ENCODE measurements at regions not wholly inside any gene's neighbourhood (a gene's known extent, or its start where the extent isn't known, plus 50 kb on each side); places are given as distances from the start of the nearest gene placed in this dataset.

DNA sequence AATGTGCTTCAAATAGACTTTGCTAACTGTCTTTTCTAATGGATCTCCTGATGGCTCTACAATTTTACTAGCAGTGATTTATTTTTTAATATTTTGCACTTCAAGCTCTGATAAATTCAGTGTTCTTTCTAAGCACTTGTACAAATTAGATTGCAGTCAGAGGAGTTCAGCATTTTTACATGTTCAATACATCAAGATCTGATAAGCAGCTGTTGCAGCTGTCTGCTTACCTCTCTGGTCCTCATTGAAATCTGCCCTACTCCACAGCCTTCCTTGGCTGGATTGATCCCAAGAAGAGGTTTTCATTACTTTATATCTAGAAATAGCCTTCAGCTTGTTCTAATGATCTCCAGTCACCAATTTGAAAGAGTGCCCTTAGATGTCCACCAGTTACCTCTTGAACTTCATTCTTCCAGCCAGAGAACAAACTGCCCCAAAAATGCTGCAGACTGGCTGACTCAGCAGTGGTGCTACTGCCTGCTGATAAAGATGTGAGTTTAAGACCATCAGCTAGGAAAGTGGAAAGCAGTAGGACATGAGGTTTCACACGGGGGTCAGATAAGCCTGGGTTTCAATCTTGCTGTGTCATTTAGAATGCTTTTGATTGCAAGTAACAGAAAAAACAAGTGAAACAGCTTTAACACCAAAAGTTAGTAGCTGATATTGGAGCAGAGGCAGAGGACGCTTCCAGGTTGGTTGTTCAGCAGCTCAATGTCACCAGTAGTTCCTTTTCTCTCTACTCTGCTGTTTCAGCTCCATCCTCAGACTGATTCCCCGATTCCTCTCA is 350.9 kb upstream of the NPVF start:
- no peaks in the 10 kb centered on the region for H3K36me3 ChIP-seq
- intact Hi-C loops (cut with DNase I): no loop called here

GRCh38 chr7:25579778-25580075 is 351.4 kb upstream of the NPVF start:
- H3K27me3 ChIP-seq: no peaks in the 10 kb centered on the region
- WGBS, 2 donors: 90 to 91% methylated on average over 4 of the region's 4 CpGs
- no peak for TF ChIP-seq POLR2A (IDR thresholded peaks at IDR 0.05)
- TF ChIP-seq, protein P1, sequence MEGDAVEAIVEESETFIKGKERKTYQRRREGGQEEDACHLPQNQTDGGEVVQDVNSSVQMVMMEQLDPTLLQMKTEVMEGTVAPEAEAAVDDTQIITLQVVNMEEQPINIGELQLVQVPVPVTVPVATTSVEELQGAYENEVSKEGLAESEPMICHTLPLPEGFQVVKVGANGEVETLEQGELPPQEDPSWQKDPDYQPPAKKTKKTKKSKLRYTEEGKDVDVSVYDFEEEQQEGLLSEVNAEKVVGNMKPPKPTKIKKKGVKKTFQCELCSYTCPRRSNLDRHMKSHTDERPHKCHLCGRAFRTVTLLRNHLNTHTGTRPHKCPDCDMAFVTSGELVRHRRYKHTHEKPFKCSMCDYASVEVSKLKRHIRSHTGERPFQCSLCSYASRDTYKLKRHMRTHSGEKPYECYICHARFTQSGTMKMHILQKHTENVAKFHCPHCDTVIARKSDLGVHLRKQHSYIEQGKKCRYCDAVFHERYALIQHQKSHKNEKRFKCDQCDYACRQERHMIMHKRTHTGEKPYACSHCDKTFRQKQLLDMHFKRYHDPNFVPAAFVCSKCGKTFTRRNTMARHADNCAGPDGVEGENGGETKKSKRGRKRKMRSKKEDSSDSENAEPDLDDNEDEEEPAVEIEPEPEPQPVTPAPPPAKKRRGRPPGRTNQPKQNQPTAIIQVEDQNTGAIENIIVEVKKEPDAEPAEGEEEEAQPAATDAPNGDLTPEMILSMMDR (IDR thresholded peaks at IDR 0.05): no peak
- intact Hi-C loops (cut with DNase I): no loop called here
- no peak for DNase-seq
- H3K4me1 ChIP-seq: no peaks in the 10 kb centered on the region
- H3K4me3 ChIP-seq: no peak overlapping the region
- no peaks in the 10 kb centered on the region for H3K36me3 ChIP-seq
- H3K27ac ChIP-seq: no peak overlapping the region
- no peaks in the 10 kb centered on the region for H3K9me3 ChIP-seq

More for the DNA sequence above, 350.9 kb upstream of the NPVF start:
- 54 to 66% methylated on average over 3 of the region's 3 CpGs for WGBS, 2 donors
- Histone ChIP-seq H3K27me3 (no peaks in the 10 kb centered on the region), H3K9me3 (no peaks in the 10 kb centered on the region), H3K4me3 (no peak overlapping the region), H3K4me1 (no peaks in the 10 kb centered on the region), H3K27ac (no peak overlapping the region)
- TF ChIP-seq POLR2A (IDR thresholded peaks at IDR 0.05): no peak
- TF ChIP-seq, protein P1 (IDR thresholded peaks at IDR 0.05): no peak
- DNase-seq: no peak

DNA sequence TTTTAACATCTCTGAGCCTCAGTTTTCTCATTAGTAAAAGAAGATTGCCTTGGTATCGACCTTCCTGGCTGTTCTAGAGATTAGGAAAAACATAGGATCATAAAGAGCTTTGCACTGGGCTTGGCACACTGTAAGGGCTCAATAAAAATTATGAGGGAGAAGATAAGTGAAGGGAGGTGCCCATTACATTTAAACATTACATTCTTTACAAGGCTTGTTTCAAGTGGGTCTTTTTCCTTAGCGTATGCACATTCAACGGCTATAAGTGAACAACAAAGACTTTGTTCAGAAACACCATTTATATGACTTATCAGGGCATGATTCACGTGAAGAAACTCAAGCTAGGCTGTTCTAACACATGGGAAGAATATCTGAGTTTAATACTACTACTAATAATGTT is 351.9 kb upstream of the NPVF start:
- Histone ChIP-seq H3K27ac (no peak overlapping the region), H3K36me3 (no peaks in the 10 kb centered on the region), H3K4me1 (no peaks in the 10 kb centered on the region), H3K9me3 (no peaks in the 10 kb centered on the region), H3K27me3 (no peaks in the 10 kb centered on the region), H3K4me3 (no peak overlapping the region)
- 66 to 68% methylated on average over 4 of the region's 4 CpGs for WGBS, 2 donors
- TF ChIP-seq, protein P1 (IDR thresholded peaks at IDR 0.05): no peak
- TF ChIP-seq POLR2A (IDR thresholded peaks at IDR 0.05): no peak
- intact Hi-C loops (cut with DNase I): no loop called here
- no peak for DNase-seq

GRCh38 chr7:25583621-25584020 is 355.3 kb upstream of the NPVF start:
- Histone ChIP-seq H3K4me1 (no peaks in the 10 kb centered on the region), H3K4me3 (no peak overlapping the region), H3K27me3 (no peaks in the 10 kb centered on the region), H3K27ac (no peak overlapping the region), H3K9me3 (no peaks in the 10 kb centered on the region), H3K36me3 (no peaks in the 10 kb centered on the region)
- DNase-seq: no peak
- 60 to 67% methylated on average over 1 to 2 of the region's 2 CpGs for WGBS, 2 donors
- TF ChIP-seq, protein P1 (IDR thresholded peaks at IDR 0.05): no peak
- TF ChIP-seq POLR2A (IDR thresholded peaks at IDR 0.05): no peak
- intact Hi-C loops (cut with DNase I): no loop called here

DNA sequence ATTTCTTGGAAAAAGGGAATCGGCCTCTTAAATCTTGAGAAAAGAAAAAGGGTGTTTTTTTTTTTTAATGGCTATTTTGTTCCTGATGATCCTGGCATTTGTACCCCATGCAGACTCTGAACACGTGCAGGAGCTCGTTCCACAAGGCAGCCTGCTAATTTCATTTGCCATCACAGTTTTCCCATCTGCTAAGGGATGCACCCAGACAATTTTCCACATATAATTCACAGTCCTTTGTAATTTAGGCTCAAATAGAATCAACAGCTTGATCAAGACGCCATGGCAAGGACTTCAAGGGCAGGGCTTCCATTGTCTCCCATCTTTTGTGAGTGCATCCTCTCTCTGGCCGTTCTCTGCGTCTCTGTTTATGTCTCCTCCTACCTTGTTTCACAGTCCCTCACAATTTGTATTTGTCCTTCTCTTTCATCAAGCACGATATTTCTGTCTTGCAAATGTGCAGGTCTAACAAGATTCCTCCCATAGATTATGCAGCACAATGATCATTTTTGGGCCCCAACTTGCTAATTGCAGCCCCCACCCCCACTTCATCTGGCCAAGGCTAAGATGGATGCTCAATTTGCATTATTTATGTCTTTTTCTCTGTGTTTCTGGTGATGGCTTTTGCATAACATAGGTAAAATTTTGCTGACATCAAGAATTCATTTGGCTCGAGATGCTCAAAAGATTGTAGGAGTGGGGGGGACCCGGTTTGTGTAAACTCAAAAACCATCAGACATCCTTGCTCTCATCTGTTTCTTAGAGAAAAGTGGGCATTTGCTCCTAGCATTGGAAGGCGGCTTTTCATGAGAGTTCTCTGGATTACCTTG is 356.0 kb upstream of the NPVF start:
- TF ChIP-seq, protein P1 (IDR thresholded peaks at IDR 0.05): no peak
- TF ChIP-seq POLR2A (IDR thresholded peaks at IDR 0.05): no peak
- no peak overlapping the region for H3K27ac ChIP-seq
- H3K9me3 ChIP-seq: no peaks in the 10 kb centered on the region
- intact Hi-C loops (cut with DNase I): no loop called here
- WGBS, 2 donors: 66 to 86% methylated on average over 10 of the region's 10 CpGs
- no peak overlapping the region for H3K4me3 ChIP-seq
- no peaks in the 10 kb centered on the region for H3K4me1 ChIP-seq
- no peaks in the 10 kb centered on the region for H3K36me3 ChIP-seq
- DNase-seq: no peak
- H3K27me3 ChIP-seq: no peaks in the 10 kb centered on the region
